PC-3 (cell line): ENCODE measurements at regions not wholly inside any gene's neighbourhood (a gene's known extent, or its start where the extent isn't known, plus 50 kb on each side); places are given as distances from the start of the nearest gene placed in this dataset.

Experiments used
- ATAC-seq: fragments of 200-7000 bp; cut with Tn5 transposase; 2 replicates; pipeline ENCODE4 v1.9.1; 2020; ENCODE audit warnings: mild to moderate bottlenecking, moderate library complexity
- BruUV-seq: library from RNA; stranded (reverse); fragments of 400-500 nt; replicated peaks from 2 replicates; lab custom pipeline; 2021; lab: Mats Ljungman, UMichigan
- CTCF ChIA-PET: fragments of 300-600 bp; sonication (Branson Sonifier 250); formaldehyde crosslinking; loops from one replicate; lab custom pipeline; 2022; ENCODE audit warnings: antibody characterized with exemption; lab: Charles Lee
- POLR2A ChIA-PET: fragments of 300-600 bp; sonication (Branson Sonifier 250); formaldehyde crosslinking; loops from one replicate; lab custom pipeline; 2022; ENCODE audit warnings: antibody characterized with exemption; ENCODE audit not compliant: unreplicated experiment; lab: Charles Lee
- DNase-seq: peaks from one replicate; pipeline ENCODE4 v3.0.0-alpha.2; 2015
- H2AFZ ChIP-seq: fragments of 300-600 bp; sonication (generic); 2 replicates; pipeline ENCODE4 v1.6.0; 2016; ENCODE audit warnings: antibody characterized with exemption, low read length
- H3F3A ChIP-seq: fragments of 300-600 bp; sonication (generic); one replicate; pipeline ENCODE4 v1.6.0; 2017; ENCODE audit warnings: antibody characterized with exemption, low read length, control low read depth, mild to moderate bottlenecking; ENCODE audit not compliant: unreplicated experiment
- H3K27ac ChIP-seq: fragments of 300-600 bp; sonication (generic); 2 replicates; pipeline ENCODE4 v1.5.1; 2016; ENCODE audit warnings: mild to moderate bottlenecking, low read length
- H3K27me3 ChIP-seq: fragments of 300-600 bp; sonication (generic); 2 replicates; pipeline ENCODE4 v1.6.1; 2016; ENCODE audit warnings: low read length, mixed read lengths
- H3K36me3 ChIP-seq: fragments of 300-600 bp; sonication (generic); 2 replicates; pipeline ENCODE4 v1.6.1; 2016; ENCODE audit warnings: low read depth, mixed run types, low read length, mixed read lengths
- H3K4me1 ChIP-seq: fragments of 300-600 bp; sonication (generic); 2 replicates; pipeline ENCODE4 v1.5.1; 2016; ENCODE audit warnings: low read length; ENCODE audit not compliant: insufficient read depth
- H3K4me2 ChIP-seq: fragments of 300-600 bp; sonication (generic); 2 replicates; pipeline ENCODE4 v1.6.0; 2016; ENCODE audit warnings: low read length
- H3K4me3 ChIP-seq: fragments of 300-600 bp; sonication (generic); 2 replicates; pipeline ENCODE4 v1.5.1; 2016; ENCODE audit warnings: mild to moderate bottlenecking, low read length, mixed read lengths
- H3K79me2 ChIP-seq: fragments of 300-600 bp; sonication (generic); 2 replicates; pipeline ENCODE4 v1.6.1; 2017; ENCODE audit warnings: low read length, mixed read lengths
- H3K9ac ChIP-seq: fragments of 300-600 bp; sonication (generic); 2 replicates; pipeline ENCODE4 v1.6.0; 2016; ENCODE audit warnings: mild to moderate bottlenecking, low read length
- H3K9me2 ChIP-seq: fragments of 300-600 bp; sonication (generic); replicated peaks from 2 replicates; pipeline ENCODE4 v1.6.1; 2016; ENCODE audit warnings: mixed run types, low read length, mixed read lengths
- H3K9me3 ChIP-seq: fragments of 300-600 bp; sonication (generic); 2 replicates; pipeline ENCODE4 v1.6.1; 2016; ENCODE audit warnings: low read length, mixed read lengths
- H4K20me1 ChIP-seq: fragments of 300-600 bp; sonication (generic); 2 replicates; pipeline ENCODE4 v1.6.1; 2016; ENCODE audit warnings: low read length, mixed read lengths
- CTCF ChIP-seq: fragments of 300-600 bp; sonication (generic); conservative IDR thresholded peaks from 2 replicates; pipeline ENCODE4 v1.5.1; 2017; ENCODE audit warnings: antibody characterized with exemption, low read depth, mild to moderate bottlenecking, low read length
- EZH2 ChIP-seq: fragments of 300-600 bp; sonication (generic); IDR thresholded peaks from one replicate; pipeline ENCODE4 v1.6.1; 2017; ENCODE audit warnings: antibody characterized with exemption, mild to moderate bottlenecking, low read length; ENCODE audit not compliant: unreplicated experiment
- EZH2phosphoT487 ChIP-seq: fragments of 300-600 bp; sonication (generic); IDR thresholded peaks from 2 replicates; pipeline ENCODE4 v1.6.1; 2018; ENCODE audit warnings: mild to moderate bottlenecking, antibody characterized with exemption, low read length, borderline replicate concordance
- intact Hi-C: fragments of 100-400 bp; cut with micrococcal nuclease; formaldehyde crosslinking; loops from 2 replicates; pipeline ENCODE4 v1.9.0; 2023

- peak overlapping the region; percentile 15; the same call in 1 of the 2 replicates for H3K4me3 ChIP-seq
- H3K79me2 ChIP-seq = no peaks in the 10 kb centered on the region
- peak; percentile 57 for DNase-seq
- no peaks in the 10 kb centered on the region for H4K20me1 ChIP-seq
- H3K9me2 ChIP-seq = no peaks in the 10 kb centered on the region
- ATAC-seq = peak; percentile 94
- H3K27ac ChIP-seq = peak overlapping the region; percentile 64
- no peaks in the 10 kb centered on the region for H3K36me3 ChIP-seq
- H3K9ac ChIP-seq = no peak overlapping the region
- no TSS peak for BruUV-seq
- H3K4me1 ChIP-seq = peaks cover 27% of the 10 kb centered on the region
- intact Hi-C loops = no loop called here
- peak overlapping the region; percentile 69 for H2AFZ ChIP-seq
- POLR2A ChIA-PET = no interaction called here
- peak overlapping the region; percentile 58 for H3K4me2 ChIP-seq
- no peaks in the 10 kb centered on the region for H3K27me3 ChIP-seq
- CTCF ChIA-PET = no interaction called here
- no peaks in the 10 kb centered on the region for H3F3A ChIP-seq
- TF ChIP-seq EZH2phosphoT487 (no peak), EZH2 (no peak), CTCF (no peak)
- H3K9me3 ChIP-seq = no peaks in the 10 kb centered on the region
These were observed 414.6 kb downstream of the LRRIQ3 start for GRCh38 chr1:73783352-73783751.

GRCh38 chr1:73782901-73783300 is 415.1 kb downstream of the LRRIQ3 start:
- Histone ChIP-seq H4K20me1 (no peaks in the 10 kb centered on the region), H3K9me2 (no peaks in the 10 kb centered on the region), H3F3A (no peaks in the 10 kb centered on the region), H3K9me3 (no peaks in the 10 kb centered on the region), H3K9ac (no peak overlapping the region), H3K4me2 (peak overlapping the region; percentile 58), H3K79me2 (no peaks in the 10 kb centered on the region), H3K27me3 (no peaks in the 10 kb centered on the region), H3K4me1 (peaks cover 27% of the 10 kb centered on the region), H3K27ac (peak overlapping the region; percentile 64), H3K4me3 (peak overlapping the region; percentile 15; the same call in 1 of the 2 replicates), H2AFZ (peak overlapping the region; percentile 69; the same call in 1 of the 2 replicates), H3K36me3 (no peaks in the 10 kb centered on the region)
- peak; percentile 58 for DNase-seq
- ChIA-PET POLR2A (no interaction called here), CTCF (no interaction called here)
- BruUV-seq = no TSS peak
- intact Hi-C loops = no loop called here
- TF ChIP-seq EZH2phosphoT487 = no peak
- TF ChIP-seq EZH2 = no peak
- TF ChIP-seq CTCF = no peak
- peak; percentile 80 for ATAC-seq

GRCh38 chr1:73781251-73781650 is 416.7 kb downstream of the LRRIQ3 start:
- POLR2A ChIA-PET = no interaction called here

More at GRCh38 chr1:73781251-73781650, 416.7 kb downstream of the LRRIQ3 start:
- Histone ChIP-seq H3K27ac (no peak overlapping the region), H3K27me3 (no peaks in the 10 kb centered on the region), H3K9ac (no peak overlapping the region), H3K79me2 (no peaks in the 10 kb centered on the region), H3K4me1 (peaks cover 27% of the 10 kb centered on the region), H3F3A (no peaks in the 10 kb centered on the region), H3K9me3 (no peaks in the 10 kb centered on the region), H3K4me3 (no peak overlapping the region), H2AFZ (0 out of 2 replicates have a peak overlapping the region, but pooled peaks have one; percentile 12), H3K36me3 (no peaks in the 10 kb centered on the region), H4K20me1 (no peaks in the 10 kb centered on the region), H3K9me2 (no peaks in the 10 kb centered on the region), H3K4me2 (no peak overlapping the region)
- BruUV-seq = no TSS peak
- TF ChIP-seq EZH2phosphoT487 (no peak), EZH2 (no peak), CTCF (no peak)
- ATAC-seq (no peak), DNase-seq (peak; percentile 46)
- intact Hi-C loops = no loop called here
- CTCF ChIA-PET = no interaction called here
